ENCODE measurements at regions not wholly inside any gene's neighbourhood (a gene's known extent, or its start where the extent isn't known, plus 50 kb on each side); places are given as distances from the start of the nearest gene placed in this dataset.

GRCh38 chr5:125719681-125720347 lies 703.4 kb upstream of the GRAMD2B start:
- TF ChIP-seq ZNF274 (IDR thresholded peaks at IDR 0.05; ENCODE audit: low read depth, low read length) (no peak), YY1 (IDR thresholded peaks at IDR 0.05; ENCODE audit: insufficient read depth, insufficient read length) (no peak)
